Fibroblast of mammary gland (primary cell): ENCODE measurements at regions not wholly inside any gene's neighbourhood (a gene's known extent, or its start where the extent isn't known, plus 50 kb on each side); places are given as distances from the start of the nearest gene placed in this dataset.

Source experiments
- DNase-seq: peaks from one replicate; pipeline ENCODE4 v3.0.0-alpha.2; 2010; ENCODE audit warnings: low read depth
- H3K4me3 ChIP-seq: 2 replicates; pipeline ENCODE4 v1.5.1; 2011; ENCODE audit warnings: low read depth, mild to moderate bottlenecking, low read length, moderate library complexity; ENCODE audit not compliant: control insufficient read depth
- CTCF ChIP-seq: conservative IDR thresholded peaks from 2 replicates; pipeline ENCODE4 v1.5.1; 2011; ENCODE audit warnings: low read depth, low read length, inconsistent platforms; ENCODE audit not compliant: control insufficient read depth, insufficient read depth

DNA sequence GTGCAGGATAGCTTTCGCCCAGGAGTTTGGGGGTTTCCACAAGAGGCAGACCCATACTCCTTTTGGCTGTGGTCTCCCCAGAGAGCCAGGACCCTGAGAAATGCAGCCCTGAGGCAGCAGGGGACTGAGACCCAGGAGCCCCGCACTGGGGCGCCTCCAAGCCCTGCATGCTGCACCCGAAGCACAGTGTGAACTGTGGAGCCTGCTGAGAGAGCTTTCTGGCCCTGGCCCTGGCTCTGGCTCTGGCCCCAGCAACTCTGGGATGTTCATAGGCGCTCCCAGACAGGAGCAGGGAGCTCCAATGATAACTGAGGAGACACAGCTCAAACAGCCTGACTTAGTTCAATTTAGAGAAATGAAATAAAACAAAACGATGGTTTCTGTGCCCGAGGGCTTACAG lies 96.4 kb upstream of the TEX51 start:
- no peak overlapping the region for H3K4me3 ChIP-seq
- DNase-seq = no peak
- TF ChIP-seq CTCF = no peak

- DNase-seq = no peak
- no peak overlapping the region for H3K4me3 ChIP-seq
- no peak for TF ChIP-seq CTCF
These were observed 95.8 kb upstream of the TEX51 start for GRCh38 chr2:126802774-126803433.

DNA sequence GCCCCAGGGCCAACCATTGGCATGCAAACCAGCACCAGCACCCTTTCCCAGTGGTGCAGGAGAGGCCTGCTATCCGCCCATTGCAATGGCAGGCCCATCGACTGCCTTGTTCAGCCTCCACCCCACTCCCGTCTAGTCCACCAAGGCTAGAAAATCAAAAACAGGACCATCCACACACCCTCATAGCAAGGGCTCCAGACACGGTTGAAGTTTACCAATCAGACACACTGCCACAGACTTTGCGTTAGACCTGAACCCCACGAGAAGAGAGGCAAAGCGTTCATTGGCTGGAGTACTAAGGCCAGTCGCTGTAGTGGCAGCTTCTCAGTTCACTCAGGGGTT lies 95.3 kb upstream of the TEX51 start:
- DNase-seq = no peak
- H3K4me3 ChIP-seq = no peak overlapping the region
- TF ChIP-seq CTCF = no peak

DNA sequence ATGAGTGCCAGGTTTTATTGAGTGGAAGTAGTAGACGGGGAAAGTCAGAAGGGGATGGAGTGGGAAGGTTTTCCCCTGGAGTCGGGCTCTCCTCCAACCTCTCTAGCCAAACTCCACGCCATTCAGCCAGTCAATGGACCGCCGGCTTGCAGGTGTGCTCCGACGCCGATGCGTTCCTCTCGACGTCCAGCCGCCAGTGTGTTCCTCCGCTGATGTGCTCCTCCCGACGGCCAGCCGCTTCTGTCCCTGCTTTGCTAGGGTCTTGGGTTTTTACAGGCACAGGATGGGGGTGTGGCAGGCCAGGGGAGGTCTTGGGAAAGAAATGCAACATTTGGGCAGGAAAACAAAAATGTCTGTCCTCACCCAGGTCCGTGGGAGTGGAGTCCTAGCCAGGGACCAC lies 94.3 kb upstream of the TEX51 start:
- TF ChIP-seq CTCF = no peak
- H3K4me3 ChIP-seq = no peak overlapping the region
- no peak for DNase-seq

DNA sequence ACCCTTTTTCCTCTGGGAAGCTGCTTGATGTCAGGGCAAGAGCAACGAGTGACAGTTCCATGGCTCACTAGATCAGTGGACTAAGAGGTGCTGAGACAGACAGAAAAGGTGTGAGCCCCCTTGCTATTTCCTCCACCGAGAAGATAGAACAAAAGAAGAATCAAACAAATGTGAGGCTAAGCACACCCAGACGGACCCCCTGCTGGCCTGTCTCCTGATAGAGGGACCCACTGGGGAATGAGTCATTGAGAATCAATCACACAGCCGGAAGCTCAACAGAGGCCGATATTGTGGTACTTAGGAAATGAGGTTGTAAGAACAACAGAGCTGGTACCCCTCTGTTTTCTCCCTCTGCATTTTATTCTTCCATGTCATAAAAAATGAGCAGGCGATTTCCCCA lies 89.8 kb upstream of the TEX51 start:
- TF ChIP-seq CTCF = no peak
- no peak for DNase-seq
- H3K4me3 ChIP-seq = no peak overlapping the region

GRCh38 chr2:126809340-126809739 lies 89.3 kb upstream of the TEX51 start:
- no peak for TF ChIP-seq CTCF
- no peak for DNase-seq
- no peak overlapping the region for H3K4me3 ChIP-seq

- no peak for TF ChIP-seq CTCF
- DNase-seq = no peak
- no peak overlapping the region for H3K4me3 ChIP-seq
These were observed 88.7 kb upstream of the TEX51 start for GRCh38 chr2:126810001-126810400.
